ENCODE measurements at regions not wholly inside any gene's neighbourhood (a gene's known extent, or its start where the extent isn't known, plus 50 kb on each side); places are given as distances from the start of the nearest gene placed in this dataset.

- Histone ChIP-seq H3K4me1 (ENCODE audit: control insufficient read depth, insufficient read depth, low read length) (no peaks in the 10 kb centered on the region), H3K9me3 (ENCODE audit: control insufficient read depth, low read depth, low read length) (no peaks in the 10 kb centered on the region), H3K27me3 (ENCODE audit: control insufficient read depth, insufficient read depth, low read length) (no peaks in the 10 kb centered on the region), H3K36me3 (ENCODE audit: control insufficient read depth, insufficient read depth, low read length) (no peaks in the 10 kb centered on the region), H3K4me3 (ENCODE audit: low read length) (no peak overlapping the region), H3K27ac (ENCODE audit: low read length) (no peak overlapping the region)
- DNase-seq: no peak
- no CpG with 5 or more reads among the region's 2 CpGs for WGBS (ENCODE audit: insufficient coverage, low lambda C conversion rate)
These were observed 367.9 kb downstream of the FAM133A start for GRCh38 chrX:94041881-94042280.

GRCh38 chrX:94045724-94046123 is 371.7 kb downstream of the FAM133A start:
- H3K9me3 ChIP-seq (ENCODE audit: control insufficient read depth, low read depth, low read length): no peaks in the 10 kb centered on the region
- no CpG with 5 or more reads among the region's 16 CpGs for WGBS (ENCODE audit: insufficient coverage, low lambda C conversion rate)
- no peaks in the 10 kb centered on the region for H3K4me1 ChIP-seq (ENCODE audit: control insufficient read depth, insufficient read depth, low read length)
- no peak overlapping the region for H3K27ac ChIP-seq (ENCODE audit: low read length)
- H3K4me3 ChIP-seq (ENCODE audit: low read length): no peak overlapping the region
- no peaks in the 10 kb centered on the region for H3K27me3 ChIP-seq (ENCODE audit: control insufficient read depth, insufficient read depth, low read length)
- DNase-seq: no peak
- H3K36me3 ChIP-seq (ENCODE audit: control insufficient read depth, insufficient read depth, low read length): no peaks in the 10 kb centered on the region

GRCh38 chrX:94051926-94052325 is 377.9 kb downstream of the FAM133A start:
- H3K36me3 ChIP-seq (ENCODE audit: control insufficient read depth, insufficient read depth, low read length): no peaks in the 10 kb centered on the region
- no peaks in the 10 kb centered on the region for H3K27me3 ChIP-seq (ENCODE audit: control insufficient read depth, insufficient read depth, low read length)
- no peak for DNase-seq
- WGBS (ENCODE audit: insufficient coverage, low lambda C conversion rate): no CpG with 5 or more reads among the region's 2 CpGs
- no peak overlapping the region for H3K4me3 ChIP-seq (ENCODE audit: low read length)
- H3K9me3 ChIP-seq (ENCODE audit: control insufficient read depth, low read depth, low read length): no peaks in the 10 kb centered on the region
- no peak overlapping the region for H3K27ac ChIP-seq (ENCODE audit: low read length)
- peaks cover 6% of the 10 kb centered on the region for H3K4me1 ChIP-seq (ENCODE audit: control insufficient read depth, insufficient read depth, low read length)

GRCh38 chrX:94053575-94053974 is 379.6 kb downstream of the FAM133A start:
- Histone ChIP-seq H3K27ac (ENCODE audit: low read length) (peak overlapping the region; percentile 77), H3K9me3 (ENCODE audit: control insufficient read depth, low read depth, low read length) (no peaks in the 10 kb centered on the region), H3K4me3 (ENCODE audit: low read length) (no peak overlapping the region), H3K4me1 (ENCODE audit: control insufficient read depth, insufficient read depth, low read length) (peaks cover 6% of the 10 kb centered on the region), H3K27me3 (ENCODE audit: control insufficient read depth, insufficient read depth, low read length) (no peaks in the 10 kb centered on the region), H3K36me3 (ENCODE audit: control insufficient read depth, insufficient read depth, low read length) (no peaks in the 10 kb centered on the region)
- no CpG with 5 or more reads among the region's 2 CpGs for WGBS (ENCODE audit: insufficient coverage, low lambda C conversion rate)
- DNase-seq: peak; percentile 32 to 71

DNA sequence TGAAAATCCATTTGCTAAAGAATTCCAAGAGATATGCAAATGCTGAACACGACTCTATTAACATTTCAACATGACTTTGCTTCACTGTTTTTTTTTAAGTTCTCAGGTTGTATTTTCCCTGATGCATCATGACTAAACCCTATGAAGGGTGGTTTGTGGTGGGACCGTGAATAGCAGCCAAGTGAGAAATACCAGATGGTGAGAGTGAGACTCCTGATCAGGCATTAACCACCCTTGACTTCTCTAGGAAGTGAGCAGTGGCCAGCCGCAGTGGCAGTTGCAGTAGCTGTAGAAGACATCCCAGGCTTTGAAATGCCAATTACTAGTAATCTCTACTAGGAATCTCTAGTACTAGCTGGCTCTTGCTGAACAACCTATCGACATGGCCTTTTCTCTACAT is 383.4 kb downstream of the FAM133A start:
- DNase-seq: no peak
- WGBS (ENCODE audit: insufficient coverage, low lambda C conversion rate): no CpG with 5 or more reads among the region's 4 CpGs
- Histone ChIP-seq H3K4me3 (ENCODE audit: low read length) (no peak overlapping the region), H3K36me3 (ENCODE audit: control insufficient read depth, insufficient read depth, low read length) (no peaks in the 10 kb centered on the region), H3K4me1 (ENCODE audit: control insufficient read depth, insufficient read depth, low read length) (peaks cover 6% of the 10 kb centered on the region), H3K27me3 (ENCODE audit: control insufficient read depth, insufficient read depth, low read length) (no peaks in the 10 kb centered on the region), H3K27ac (ENCODE audit: low read length) (no peak overlapping the region), H3K9me3 (ENCODE audit: control insufficient read depth, low read depth, low read length) (no peaks in the 10 kb centered on the region)

DNA sequence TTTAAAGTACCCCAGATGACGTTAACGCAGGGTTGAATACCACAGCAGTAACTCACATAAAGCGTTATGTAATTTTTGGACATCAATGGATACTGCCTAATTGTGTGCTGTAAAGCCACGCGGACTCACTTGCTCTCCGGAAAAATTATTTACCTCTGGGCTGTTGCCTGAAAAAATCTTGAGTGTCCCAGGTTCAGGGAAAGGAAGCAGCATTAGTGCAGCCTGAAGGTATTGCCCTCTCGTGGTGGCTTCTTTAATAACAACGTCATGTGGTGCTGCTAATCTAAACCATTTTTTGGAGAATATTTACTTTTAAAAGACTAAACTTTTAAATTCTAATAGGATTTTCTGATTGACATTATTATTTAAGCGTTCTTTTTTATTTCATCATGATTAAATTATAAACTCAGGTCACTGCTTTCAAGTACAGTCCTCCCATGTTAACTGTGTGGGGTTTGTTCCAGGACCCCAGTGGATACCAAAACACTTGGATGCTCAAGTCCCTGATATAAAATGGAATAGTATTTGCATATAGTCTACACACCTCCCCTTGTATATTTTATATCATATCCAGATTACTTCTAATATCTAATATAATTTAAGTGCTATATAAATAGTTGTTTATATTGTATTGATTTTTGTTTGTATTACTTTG is 384.8 kb downstream of the FAM133A start:
- no CpG with 5 or more reads among the region's 9 CpGs for WGBS (ENCODE audit: insufficient coverage, low lambda C conversion rate)
- peak overlapping the region; percentile 17 for H3K4me3 ChIP-seq (ENCODE audit: low read length)
- peak; percentile 18 to 40 for DNase-seq

DNA sequence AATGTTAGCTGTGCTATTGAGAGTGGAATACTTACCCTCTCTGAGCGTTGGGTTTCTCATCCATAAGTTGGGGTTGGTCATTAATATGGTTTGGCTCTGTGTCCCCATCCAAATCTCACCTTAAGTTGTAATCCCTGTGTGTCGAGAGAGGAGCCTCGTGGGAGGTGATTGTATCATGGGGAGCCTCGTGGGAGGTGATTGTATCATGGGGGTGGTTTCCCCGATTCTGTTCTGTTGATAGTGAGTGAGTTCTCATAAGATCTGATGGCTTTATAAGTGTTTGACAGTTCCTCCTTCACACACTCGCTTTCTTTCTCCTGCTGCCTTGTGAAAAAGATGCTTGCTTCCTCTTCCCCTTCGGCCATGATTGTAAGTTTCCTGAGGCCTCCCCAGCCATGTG is 391.1 kb downstream of the FAM133A start:
- Histone ChIP-seq H3K36me3 (ENCODE audit: control insufficient read depth, insufficient read depth, low read length) (no peaks in the 10 kb centered on the region), H3K27me3 (ENCODE audit: control insufficient read depth, insufficient read depth, low read length) (no peaks in the 10 kb centered on the region), H3K4me3 (ENCODE audit: low read length) (no peak overlapping the region), H3K4me1 (ENCODE audit: control insufficient read depth, insufficient read depth, low read length) (no peaks in the 10 kb centered on the region), H3K9me3 (ENCODE audit: control insufficient read depth, low read depth, low read length) (no peaks in the 10 kb centered on the region), H3K27ac (ENCODE audit: low read length) (no peak overlapping the region)
- no peak for DNase-seq
- WGBS (ENCODE audit: insufficient coverage, low lambda C conversion rate): no CpG with 5 or more reads among the region's 7 CpGs

More for the DNA sequence above, 384.8 kb downstream of the FAM133A start:
- Histone ChIP-seq H3K36me3 (ENCODE audit: control insufficient read depth, insufficient read depth, low read length) (no peaks in the 10 kb centered on the region), H3K9me3 (ENCODE audit: control insufficient read depth, low read depth, low read length) (no peaks in the 10 kb centered on the region), H3K27ac (ENCODE audit: low read length) (no peak overlapping the region), H3K4me1 (ENCODE audit: control insufficient read depth, insufficient read depth, low read length) (peaks cover 6% of the 10 kb centered on the region), H3K27me3 (ENCODE audit: control insufficient read depth, insufficient read depth, low read length) (no peaks in the 10 kb centered on the region)

GRCh38 chrX:94089149-94089548 is 415.1 kb downstream of the FAM133A start:
- Histone ChIP-seq H3K4me3 (ENCODE audit: low read length) (no peak overlapping the region), H3K27ac (ENCODE audit: low read length) (no peak overlapping the region), H3K36me3 (ENCODE audit: control insufficient read depth, insufficient read depth, low read length) (no peaks in the 10 kb centered on the region), H3K27me3 (ENCODE audit: control insufficient read depth, insufficient read depth, low read length) (no peaks in the 10 kb centered on the region), H3K9me3 (ENCODE audit: control insufficient read depth, low read depth, low read length) (no peaks in the 10 kb centered on the region), H3K4me1 (ENCODE audit: control insufficient read depth, insufficient read depth, low read length) (no peaks in the 10 kb centered on the region)
- no peak for DNase-seq
- WGBS (ENCODE audit: insufficient coverage, low lambda C conversion rate): no CpG with 5 or more reads among the region's 1 CpG

GRCh38 chrX:94097868-94098267 is 423.9 kb downstream of the FAM133A start:
- no peak overlapping the region for H3K27ac ChIP-seq (ENCODE audit: low read length)
- H3K4me1 ChIP-seq (ENCODE audit: control insufficient read depth, insufficient read depth, low read length): no peaks in the 10 kb centered on the region
- no peaks in the 10 kb centered on the region for H3K9me3 ChIP-seq (ENCODE audit: control insufficient read depth, low read depth, low read length)
- H3K36me3 ChIP-seq (ENCODE audit: control insufficient read depth, insufficient read depth, low read length): no peaks in the 10 kb centered on the region
- no peak for DNase-seq
- H3K27me3 ChIP-seq (ENCODE audit: control insufficient read depth, insufficient read depth, low read length): no peaks in the 10 kb centered on the region
- H3K4me3 ChIP-seq (ENCODE audit: low read length): no peak overlapping the region

DNA sequence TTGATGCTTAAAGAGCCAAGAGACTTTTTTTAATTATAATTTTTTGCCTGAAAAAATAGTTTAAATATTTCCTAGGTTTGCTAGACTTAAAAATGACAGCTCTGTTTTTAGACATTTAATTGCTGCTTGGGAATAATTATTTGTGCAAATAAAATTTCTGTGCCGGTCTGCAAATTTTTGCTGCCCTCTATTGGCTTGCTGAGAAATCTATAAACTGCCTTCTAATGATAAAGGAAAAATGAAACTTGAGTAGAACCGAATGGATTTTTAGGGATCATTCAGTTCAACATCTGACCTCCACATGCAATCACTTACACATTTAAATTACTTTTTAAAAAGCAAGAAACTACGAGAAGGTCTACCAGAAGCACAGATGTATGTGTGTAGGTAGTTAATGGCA is 434.0 kb downstream of the FAM133A start:
- no peak for DNase-seq
- Histone ChIP-seq H3K9me3 (ENCODE audit: control insufficient read depth, low read depth, low read length) (no peaks in the 10 kb centered on the region), H3K36me3 (ENCODE audit: control insufficient read depth, insufficient read depth, low read length) (no peaks in the 10 kb centered on the region), H3K4me3 (ENCODE audit: low read length) (no peak overlapping the region), H3K27me3 (ENCODE audit: control insufficient read depth, insufficient read depth, low read length) (no peaks in the 10 kb centered on the region), H3K27ac (ENCODE audit: low read length) (no peak overlapping the region), H3K4me1 (ENCODE audit: control insufficient read depth, insufficient read depth, low read length) (no peaks in the 10 kb centered on the region)
- no CpG with 5 or more reads among the region's 3 CpGs for WGBS (ENCODE audit: insufficient coverage, low lambda C conversion rate)

DNA sequence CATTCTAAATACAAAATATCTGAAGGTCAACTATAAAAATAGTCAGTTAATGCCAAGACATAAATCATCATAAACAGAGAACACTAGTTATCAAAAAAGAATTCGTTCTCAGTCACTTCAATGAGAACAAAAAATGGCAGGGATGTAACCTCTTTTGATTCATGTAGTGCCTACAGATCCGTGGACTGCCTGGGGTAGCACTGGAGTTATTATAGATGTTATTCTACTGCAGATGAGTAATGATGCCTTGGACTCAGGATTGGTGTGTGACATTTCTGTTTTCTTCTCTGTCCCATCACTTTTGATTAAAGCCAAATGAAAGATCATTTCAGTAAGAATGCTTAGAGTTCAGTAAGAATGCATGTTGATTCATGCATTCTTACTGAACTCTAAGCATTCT is 440.4 kb downstream of the FAM133A start:
- no peaks in the 10 kb centered on the region for H3K27me3 ChIP-seq (ENCODE audit: control insufficient read depth, insufficient read depth, low read length)
- WGBS (ENCODE audit: insufficient coverage, low lambda C conversion rate): no CpG with 5 or more reads among the region's 2 CpGs

More for the DNA sequence above, 440.4 kb downstream of the FAM133A start:
- no peaks in the 10 kb centered on the region for H3K36me3 ChIP-seq (ENCODE audit: control insufficient read depth, insufficient read depth, low read length)
- no peaks in the 10 kb centered on the region for H3K4me1 ChIP-seq (ENCODE audit: control insufficient read depth, insufficient read depth, low read length)
- no peaks in the 10 kb centered on the region for H3K9me3 ChIP-seq (ENCODE audit: control insufficient read depth, low read depth, low read length)
- H3K27ac ChIP-seq (ENCODE audit: low read length): no peak overlapping the region
- no peak overlapping the region for H3K4me3 ChIP-seq (ENCODE audit: low read length)
- DNase-seq: no peak
